ENCODE measurements at regions not wholly inside any gene's neighbourhood (a gene's known extent, or its start where the extent isn't known, plus 50 kb on each side); places are given as distances from the start of the nearest gene placed in this dataset.

- DNase-seq (ENCODE audit: low read depth) = no peak
- no peak for TF ChIP-seq CTCF (IDR thresholded peaks at IDR 0.05; ENCODE audit: control insufficient read depth, insufficient read depth, low read depth, low read length, missing control alignments)
- no peak overlapping the region for H3K4me3 ChIP-seq (ENCODE audit: control insufficient read depth, low read depth, low read length)
Measured at GRCh38 chr14:40072175-40072574, 639.9 kb upstream of the FBXO33 start.

- no peak overlapping the region for H3K4me3 ChIP-seq (ENCODE audit: control insufficient read depth, low read depth, low read length)
- DNase-seq (ENCODE audit: low read depth) = no peak
- TF ChIP-seq CTCF (IDR thresholded peaks at IDR 0.05; ENCODE audit: control insufficient read depth, insufficient read depth, low read depth, low read length, missing control alignments) = no peak
Measured at GRCh38 chr14:40058901-40059897, 627.0 kb upstream of the FBXO33 start.

GRCh38 chr14:40053416-40053815, 621.2 kb upstream of the FBXO33 start:
- no peak overlapping the region for H3K4me3 ChIP-seq (ENCODE audit: control insufficient read depth, low read depth, low read length)
- TF ChIP-seq CTCF (IDR thresholded peaks at IDR 0.05; ENCODE audit: control insufficient read depth, insufficient read depth, low read depth, low read length, missing control alignments) = no peak
- no peak for DNase-seq (ENCODE audit: low read depth)

GRCh38 chr14:40028991-40029390, 596.8 kb upstream of the FBXO33 start:
- no peak for TF ChIP-seq CTCF (IDR thresholded peaks at IDR 0.05; ENCODE audit: control insufficient read depth, insufficient read depth, low read depth, low read length, missing control alignments)
- DNase-seq (ENCODE audit: low read depth) = no peak
- H3K4me3 ChIP-seq (ENCODE audit: control insufficient read depth, low read depth, low read length) = no peak overlapping the region

GRCh38 chr14:40025101-40025500, 592.9 kb upstream of the FBXO33 start:
- DNase-seq (ENCODE audit: low read depth) = no peak
- no peak overlapping the region for H3K4me3 ChIP-seq (ENCODE audit: control insufficient read depth, low read depth, low read length)
- TF ChIP-seq CTCF (IDR thresholded peaks at IDR 0.05; ENCODE audit: control insufficient read depth, insufficient read depth, low read depth, low read length, missing control alignments) = no peak

- no peak overlapping the region for H3K4me3 ChIP-seq (ENCODE audit: control insufficient read depth, low read depth, low read length)
- no peak for TF ChIP-seq CTCF (IDR thresholded peaks at IDR 0.05; ENCODE audit: control insufficient read depth, insufficient read depth, low read depth, low read length, missing control alignments)
- DNase-seq (ENCODE audit: low read depth) = no peak
Measured at GRCh38 chr14:40010961-40011360, 578.7 kb upstream of the FBXO33 start.

Measured in AG09309 (cell line).